Ascending aorta (tissue), 2 donors: ENCODE measurements at regions not wholly inside any gene's neighbourhood (a gene's known extent, or its start where the extent isn't known, plus 50 kb on each side); places are given as distances from the start of the nearest gene placed in this dataset.
A peak's percentile ranks its signal among the peaks of the same experiment; 100 is the strongest.

Source experiments
- DNase-seq, 2 donors: peaks; one replicate each; pipeline ENCODE4 v3.0.0-alpha.2; 2019; ENCODE audit warnings: low spot score in 2 of 2
- H3K27ac ChIP-seq, 2 donors: fragments of 200-600 bp; sonication (generic); one replicate each; pipeline ENCODE4 v1.5.1; 2016 to 2017; ENCODE audit warnings: mild to moderate bottlenecking in 1 of 2
- H3K27me3 ChIP-seq: fragments of 200-600 bp; sonication (generic); one replicate; pipeline ENCODE4 v1.5.1; 2017
- H3K36me3 ChIP-seq, 2 donors: fragments of 200-600 bp; sonication (generic); one replicate each; pipeline ENCODE4 v1.5.1; 2016
- H3K4me1 ChIP-seq, 2 donors: fragments of 200-600 bp; sonication (generic); one replicate each; pipeline ENCODE4 v1.5.1; 2016 to 2017; ENCODE audit warnings: mild to moderate bottlenecking in 1 of 2
- H3K4me3 ChIP-seq, 2 donors: fragments of 200-600 bp; sonication (generic); one replicate each; pipeline ENCODE4 v1.5.1; 2016 to 2017; ENCODE audit warnings: mild to moderate bottlenecking in 1 of 2
- H3K9me3 ChIP-seq, 2 donors: fragments of 200-600 bp; sonication (generic); one replicate each; pipeline ENCODE4 v1.5.1; 2016
- CTCF ChIP-seq, 3 experiments: fragments of 200-600 bp in 2 of 3; fragments of 450-650 bp in 1 of 3; sonication (generic) in 2 of 3; IDR thresholded peaks; one replicate each; pipeline ENCODE4 v1.5.1; 2016 to 2019; ENCODE audit warnings: antibody characterized with exemption in 3 of 3, mild to moderate bottlenecking in 1 of 3, moderate library complexity in 1 of 3
- intact Hi-C: fragments of 100-400 bp; cut with DNase I; formaldehyde crosslinking; loops from one replicate; pipeline ENCODE4 v1.15.1; 2023

GRCh38 chr2:23249348-23249747 lies 135.6 kb upstream of the KLHL29 start:
- DNase-seq = peak in 1 of 2 donors; percentile 82
- H3K9me3 ChIP-seq = no peaks in the 10 kb centered on the region
- no peaks in the 10 kb centered on the region for H3K36me3 ChIP-seq
- intact Hi-C loops = no loop called here
- H3K27ac ChIP-seq = no peak overlapping the region
- no peaks in the 10 kb centered on the region for H3K27me3 ChIP-seq
- H3K4me1 ChIP-seq = peaks cover 5 to 13% of the 10 kb centered on the region in 2 donors
- no peak overlapping the region for H3K4me3 ChIP-seq
- TF ChIP-seq CTCF (IDR thresholded peaks at IDR 0.05) = no peak

- H3K4me3 ChIP-seq = no peak overlapping the region
- H3K27me3 ChIP-seq = no peaks in the 10 kb centered on the region
- no peaks in the 10 kb centered on the region for H3K36me3 ChIP-seq
- TF ChIP-seq CTCF (IDR thresholded peaks at IDR 0.05) = no peak
- intact Hi-C loops = no loop called here
- H3K27ac ChIP-seq = peak overlapping the region; percentile 13 to 53
- peaks cover 5 to 13% of the 10 kb centered on the region in 2 donors for H3K4me1 ChIP-seq
- H3K9me3 ChIP-seq = no peaks in the 10 kb centered on the region
- no peak for DNase-seq
Observed at GRCh38 chr2:23250371-23250770, 134.6 kb upstream of the KLHL29 start.

GRCh38 chr2:23256643-23257042 lies 128.3 kb upstream of the KLHL29 start:
- Histone ChIP-seq H3K4me1 (no peaks in the 10 kb centered on the region), H3K36me3 (no peaks in the 10 kb centered on the region), H3K4me3 (no peak overlapping the region), H3K27ac (no peak overlapping the region), H3K9me3 (no peaks in the 10 kb centered on the region), H3K27me3 (no peaks in the 10 kb centered on the region)
- DNase-seq = no peak
- intact Hi-C loops = no loop called here
- no peak for TF ChIP-seq CTCF (IDR thresholded peaks at IDR 0.05)

- no peaks in the 10 kb centered on the region for H3K27me3 ChIP-seq
- DNase-seq = no peak
- no peaks in the 10 kb centered on the region for H3K36me3 ChIP-seq
- no peak for TF ChIP-seq CTCF (IDR thresholded peaks at IDR 0.05)
- no peak overlapping the region for H3K27ac ChIP-seq
- intact Hi-C loops = no loop called here
- no peak overlapping the region for H3K4me3 ChIP-seq
- H3K9me3 ChIP-seq = no peaks in the 10 kb centered on the region
- H3K4me1 ChIP-seq = no peaks in the 10 kb centered on the region
Observed at GRCh38 chr2:23260621-23261020, 124.4 kb upstream of the KLHL29 start.

GRCh38 chr2:23268467-23269263 lies 116.3 kb upstream of the KLHL29 start:
- TF ChIP-seq CTCF (IDR thresholded peaks at IDR 0.05) = no peak

More at GRCh38 chr2:23268467-23269263, 116.3 kb upstream of the KLHL29 start:
- no peak overlapping the region for H3K27ac ChIP-seq
- no peak overlapping the region for H3K4me3 ChIP-seq
- peaks cover 0 to 5% of the 10 kb centered on the region in 2 donors for H3K4me1 ChIP-seq
- no peaks in the 10 kb centered on the region for H3K9me3 ChIP-seq
- intact Hi-C loops = no loop called here
- H3K27me3 ChIP-seq = no peaks in the 10 kb centered on the region
- no peak for DNase-seq
- no peaks in the 10 kb centered on the region for H3K36me3 ChIP-seq
